Vagina (tissue), 2 donors: ENCODE measurements at regions not wholly inside any gene's neighbourhood (a gene's known extent, or its start where the extent isn't known, plus 50 kb on each side); places are given as distances from the start of the nearest gene placed in this dataset.

Experiments
- POLR2A ChIP-seq, 2 donors: fragments of 450-650 bp; IDR thresholded peaks; one replicate each; pipeline ENCODE4 v1.6.1; 2017; ENCODE audit warnings: antibody characterized with exemption in 2 of 2, mild to moderate bottlenecking in 2 of 2, moderate library complexity in 2 of 2
- POLR2AphosphoS5 ChIP-seq, 2 donors: sonication (generic); formaldehyde crosslinking; IDR thresholded peaks; one replicate each; pipeline ENCODE4 v1.9.0; 2017; ENCODE audit warnings: antibody characterized with exemption in 2 of 2, mild to moderate bottlenecking in 2 of 2, low read depth in 1 of 2; ENCODE audit not compliant: insufficient read depth in 1 of 2
- TF ChIP-seq, protein P1 (sequence below), 3 experiments: fragments of 450-650 bp in 2 of 3; fragments of 200-600 bp in 1 of 3; sonication (generic) in 1 of 3; IDR thresholded peaks; one replicate each; pipeline ENCODE4 v1.5.1; 2017 to 2019; ENCODE audit warnings: antibody characterized with exemption in 3 of 3, mild to moderate bottlenecking in 2 of 3, moderate library complexity in 2 of 3

DNA sequence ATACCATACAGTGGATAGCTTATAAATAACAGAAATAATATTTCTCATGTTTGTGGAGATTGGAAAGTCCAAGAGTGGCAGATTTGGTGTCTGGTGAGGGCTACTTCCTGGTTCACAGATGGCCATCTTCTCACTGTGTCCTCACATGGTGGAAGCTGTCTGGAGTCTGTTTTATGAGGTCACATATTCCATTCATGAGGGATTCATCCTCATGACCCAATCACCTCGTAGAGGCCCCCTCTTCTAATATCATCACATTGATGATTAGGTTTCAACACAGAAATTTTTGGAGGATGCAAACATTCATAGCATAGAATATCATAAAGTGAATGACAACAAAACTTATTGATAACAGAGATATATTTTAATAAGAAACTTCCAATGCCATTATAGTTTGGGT is 568.0 kb downstream of the STIM2 start:
- TF ChIP-seq POLR2AphosphoS5 (IDR thresholded peaks at IDR 0.05; ENCODE audit: insufficient read depth in 1 of 2, low read depth in 1 of 2) (no peak), POLR2A (IDR thresholded peaks at IDR 0.05) (no peak)
- TF ChIP-seq, protein P1, sequence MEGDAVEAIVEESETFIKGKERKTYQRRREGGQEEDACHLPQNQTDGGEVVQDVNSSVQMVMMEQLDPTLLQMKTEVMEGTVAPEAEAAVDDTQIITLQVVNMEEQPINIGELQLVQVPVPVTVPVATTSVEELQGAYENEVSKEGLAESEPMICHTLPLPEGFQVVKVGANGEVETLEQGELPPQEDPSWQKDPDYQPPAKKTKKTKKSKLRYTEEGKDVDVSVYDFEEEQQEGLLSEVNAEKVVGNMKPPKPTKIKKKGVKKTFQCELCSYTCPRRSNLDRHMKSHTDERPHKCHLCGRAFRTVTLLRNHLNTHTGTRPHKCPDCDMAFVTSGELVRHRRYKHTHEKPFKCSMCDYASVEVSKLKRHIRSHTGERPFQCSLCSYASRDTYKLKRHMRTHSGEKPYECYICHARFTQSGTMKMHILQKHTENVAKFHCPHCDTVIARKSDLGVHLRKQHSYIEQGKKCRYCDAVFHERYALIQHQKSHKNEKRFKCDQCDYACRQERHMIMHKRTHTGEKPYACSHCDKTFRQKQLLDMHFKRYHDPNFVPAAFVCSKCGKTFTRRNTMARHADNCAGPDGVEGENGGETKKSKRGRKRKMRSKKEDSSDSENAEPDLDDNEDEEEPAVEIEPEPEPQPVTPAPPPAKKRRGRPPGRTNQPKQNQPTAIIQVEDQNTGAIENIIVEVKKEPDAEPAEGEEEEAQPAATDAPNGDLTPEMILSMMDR (IDR thresholded peaks at IDR 0.05) = no peak
